CD14-positive monocyte (primary cell): ENCODE measurements at regions not wholly inside any gene's neighbourhood (a gene's known extent, or its start where the extent isn't known, plus 50 kb on each side); places are given as distances from the start of the nearest gene placed in this dataset.

Experiments used
- DNase-seq, 3 donors: peaks; one replicate each; pipeline ENCODE4 v3.0.0-alpha.2; 2011 to 2022
- H2AFZ ChIP-seq: 2 replicates; pipeline ENCODE4 v1.6.0; 2012; ENCODE audit warnings: mild to moderate bottlenecking, low read depth, low read length, inconsistent platforms; ENCODE audit not compliant: insufficient read depth, poor library complexity, severe bottlenecking
- H3K27ac ChIP-seq, 2 donors: 1 replicate in 1 of 2; 2 replicates in 1 of 2; pipeline ENCODE4 v1.5.1; 2012 to 2013; ENCODE audit warnings: low read length in 2 of 2, control low read depth in 1 of 2, inconsistent platforms in 1 of 2, low read depth in 1 of 2, mild to moderate bottlenecking in 1 of 2
- H3K27me3 ChIP-seq, 2 donors: one replicate each; pipeline versions ENCODE4 v1.6.0 to v1.6.1; 2011 to 2013; ENCODE audit warnings: low read length in 2 of 2; ENCODE audit not compliant: control insufficient read depth in 2 of 2, insufficient read depth in 2 of 2
- H3K36me3 ChIP-seq, 2 donors: replicated peaks in 1 of 2; 1 replicate in 1 of 2; 2 replicates in 1 of 2; pipeline versions ENCODE4 v1.5.1 to v1.6.1; 2012 to 2013; ENCODE audit warnings: low read length in 2 of 2, control low read depth in 1 of 2, inconsistent platforms in 1 of 2, mild to moderate bottlenecking in 1 of 2; ENCODE audit not compliant: insufficient read depth in 2 of 2, control insufficient read depth in 1 of 2
- H3K4me1 ChIP-seq, 2 donors: 1 replicate in 1 of 2; 2 replicates in 1 of 2; pipeline versions ENCODE4 v1.5.1 to v1.6.1; 2012 to 2013; ENCODE audit warnings: low read length in 2 of 2, control low read depth in 1 of 2, inconsistent platforms in 1 of 2, mild to moderate bottlenecking in 1 of 2, moderate library complexity in 1 of 2; ENCODE audit not compliant: insufficient read depth in 2 of 2, control insufficient read depth in 1 of 2
- H3K4me2 ChIP-seq: replicated peaks from 2 replicates; pipeline ENCODE3; 2012; ENCODE audit warnings: low read length, moderate library complexity, mild to moderate bottlenecking; ENCODE audit not compliant: poor library complexity, severe bottlenecking; ENCODE audit errors: extremely low read depth
- H3K4me3 ChIP-seq, 3 experiments: fragments of 200-600 bp in 1 of 3; sonication (generic) in 1 of 3; replicated peaks in 1 of 3; 1 replicate in 2 of 3; 2 replicates in 1 of 3; pipeline ENCODE4 v1.5.1; 2011 to 2013; ENCODE audit warnings: low read length in 3 of 3, mild to moderate bottlenecking in 3 of 3, control low read depth in 2 of 3, low read depth in 2 of 3, inconsistent platforms in 1 of 3, moderate library complexity in 1 of 3
- H3K79me2 ChIP-seq: 2 replicates; pipeline ENCODE4 v1.6.0; 2012; ENCODE audit warnings: mild to moderate bottlenecking, control low read depth, inconsistent platforms, low read length, moderate library complexity; ENCODE audit not compliant: insufficient read depth
- H3K9ac ChIP-seq: 2 replicates; pipeline ENCODE4 v1.6.0; 2017; ENCODE audit warnings: low read length, mild to moderate bottlenecking; ENCODE audit not compliant: insufficient read depth, poor library complexity, severe bottlenecking
- H3K9me3 ChIP-seq, 2 donors: replicated peaks in 1 of 2; 1 replicate in 1 of 2; 2 replicates in 1 of 2; pipeline versions ENCODE4 v1.5.1 to v1.6.1; 2012 to 2013; ENCODE audit warnings: low read length in 2 of 2, control low read depth in 1 of 2; ENCODE audit not compliant: control insufficient read depth in 1 of 2, insufficient read depth in 1 of 2
- H4K20me1 ChIP-seq: 2 replicates; pipeline ENCODE4 v1.6.0; 2012; ENCODE audit warnings: mild to moderate bottlenecking, low read length, control low read depth, moderate library complexity; ENCODE audit not compliant: insufficient read depth
- H3K27ac Mint-ChIP-seq, 7 donors: one replicate each; pipeline ENCODE4 v1.8.0; 2020; ENCODE audit warnings: mild to moderate bottlenecking in 7 of 7, mixed read lengths in 7 of 7, moderate library complexity in 6 of 7, inconsistent platforms in 2 of 7
- H3K27me3 Mint-ChIP-seq, 3 donors: one replicate each; pipeline ENCODE4 v1.8.0; 2021 to 2022; ENCODE audit warnings: low read depth in 3 of 3, mild to moderate bottlenecking in 3 of 3, mixed read lengths in 3 of 3, moderate library complexity in 3 of 3, inconsistent platforms in 1 of 3
- H3K36me3 Mint-ChIP-seq, 2 donors: one replicate each; pipeline ENCODE4 v1.8.0; 2020; ENCODE audit warnings: mixed read lengths in 2 of 2, inconsistent platforms in 1 of 2, mild to moderate bottlenecking in 1 of 2
- H3K4me1 Mint-ChIP-seq: one replicate; pipeline ENCODE4 v1.8.0; 2020; ENCODE audit warnings: mild to moderate bottlenecking, mixed read lengths
- H3K4me3 Mint-ChIP-seq, 2 donors: one replicate each; pipeline ENCODE4 v1.8.0; 2020; ENCODE audit warnings: mild to moderate bottlenecking in 2 of 2, mixed read lengths in 2 of 2, moderate library complexity in 1 of 2
- H3K9me3 Mint-ChIP-seq, 7 donors: one replicate each; pipeline ENCODE4 v1.8.0; 2020 to 2022; ENCODE audit warnings: mixed read lengths in 7 of 7, mild to moderate bottlenecking in 6 of 7, moderate library complexity in 6 of 7, inconsistent platforms in 2 of 7
- CTCF ChIP-seq: fragments of 200-600 bp; IDR thresholded peaks from one replicate; pipeline ENCODE4 v1.8.0; 2022; ENCODE audit warnings: antibody characterized with exemption, mild to moderate bottlenecking
- WGBS: methylation state at CpG from one replicate; pipeline ENCODE4 v1.1.5; 2013; ENCODE audit warnings: missing lambda C conversion rate; ENCODE audit not compliant: insufficient coverage; 5-methylcytosine and 5-hydroxymethylcytosine counted together
- intact Hi-C, 2 donors: fragments of 100-400 bp; cut with micrococcal nuclease; formaldehyde crosslinking; loops; one replicate each; pipeline versions ENCODE4 v1.15.0 to v1.15.1; 2023

- DNase-seq: peak; percentile 26 to 54 (median 34)
- Histone ChIP-seq H3K4me1 (peaks cover 0 to 5% of the 10 kb centered on the region in 2 donors), H3K4me3 (no peak overlapping the region), H3K9ac (no peak overlapping the region), H3K9me3 (no peaks in the 10 kb centered on the region), H3K79me2 (no peaks in the 10 kb centered on the region), H4K20me1 (no peaks in the 10 kb centered on the region), H3K36me3 (no peaks in the 10 kb centered on the region), H3K27me3 (peaks cover 0 to 2% of the 10 kb centered on the region in 2 donors), H2AFZ (peak overlapping the region; percentile 22), H3K4me2 (no peak overlapping the region), H3K27ac (no peak overlapping the region)
- peaks cover 0 to 1% (median 0%) of the 10 kb centered on the region in 7 donors for H3K9me3 Mint-ChIP-seq
- H3K27me3 Mint-ChIP-seq: peaks cover 10 to 21% (median 11%) of the 10 kb centered on the region in 3 donors
- peaks cover 12% of the 10 kb centered on the region for H3K4me1 Mint-ChIP-seq
- no peaks in the 10 kb centered on the region for H3K36me3 Mint-ChIP-seq
- WGBS: 79% methylated on average over 4 of the region's 6 CpGs
- no peak overlapping the region for H3K4me3 Mint-ChIP-seq
- H3K27ac Mint-ChIP-seq: peak overlapping the region in 4 of 7 donors; percentile 7 to 85 (median 39)
- intact Hi-C loops: no loop called here
- TF ChIP-seq CTCF: no peak
Measured at GRCh38 chr16:79276501-79276900, 324.0 kb downstream of the MAF start.

- Histone ChIP-seq H3K9me3 (no peaks in the 10 kb centered on the region), H3K79me2 (no peaks in the 10 kb centered on the region), H2AFZ (no peak overlapping the region), H3K4me1 (peaks cover 4 to 11% of the 10 kb centered on the region in 2 donors), H3K36me3 (no peaks in the 10 kb centered on the region), H3K9ac (no peak overlapping the region), H3K4me2 (no peak overlapping the region), H3K27ac (no peak overlapping the region), H4K20me1 (no peaks in the 10 kb centered on the region), H3K4me3 (no peak overlapping the region), H3K27me3 (peaks cover 0 to 2% of the 10 kb centered on the region in 2 donors)
- peaks cover 20% of the 10 kb centered on the region for H3K4me1 Mint-ChIP-seq
- intact Hi-C loops: no loop called here
- no peak for TF ChIP-seq CTCF
- H3K4me3 Mint-ChIP-seq: no peak overlapping the region
- H3K36me3 Mint-ChIP-seq: no peaks in the 10 kb centered on the region
- peaks cover 7 to 15% (median 8%) of the 10 kb centered on the region in 3 donors for H3K27me3 Mint-ChIP-seq
- 84% methylated on average over 4 of the region's 4 CpGs for WGBS
- H3K9me3 Mint-ChIP-seq: no peaks in the 10 kb centered on the region
- no peak for DNase-seq
- H3K27ac Mint-ChIP-seq: no peak overlapping the region
Measured at GRCh38 chr16:79274264-79274663, 326.3 kb downstream of the MAF start.
